HEK293 (cell line): ENCODE measurements at regions not wholly inside any gene's neighbourhood (a gene's known extent, or its start where the extent isn't known, plus 50 kb on each side); places are given as distances from the start of the nearest gene placed in this dataset.

Experiments used
- CTCF ChIA-PET: fragments of 350-600 bp; formaldehyde crosslinking; extraction: SDS; loops from one replicate; lab custom pipeline; 2021; ENCODE audit warnings: antibody characterized with exemption; lab: Yijun Ruan, JAX
- POLR2A ChIA-PET: fragments of 300-600 bp; formaldehyde crosslinking; extraction: SDS; loops from one replicate; lab custom pipeline; 2020; ENCODE audit warnings: antibody characterized with exemption, inconsistent platforms; lab: Yijun Ruan, JAX
- H3K27ac ChIP-seq: fragments of 200-500 bp; sonication (Bioruptor generic); 2 replicates; pipeline ENCODE4 v1.5.1; 2014; ENCODE audit warnings: low read depth, low read length, control low read depth, inconsistent platforms; ENCODE audit errors: extremely low read depth
- H3K36me3 ChIP-seq, 2 experiments: fragments of 200-500 bp in 1 of 2; sonication (Bioruptor generic) in 1 of 2; 1 replicate in 1 of 2; 2 replicates in 1 of 2; pipeline ENCODE4 v1.5.1; 2014 to 2017; ENCODE audit warnings: inconsistent platforms in 2 of 2, low read length in 2 of 2; ENCODE audit not compliant: control insufficient read depth in 2 of 2, insufficient read depth in 1 of 2
- H3K4me1 ChIP-seq: fragments of 200-500 bp; sonication (Bioruptor generic); 2 replicates; pipeline ENCODE4 v1.5.1; 2014; ENCODE audit warnings: mild to moderate bottlenecking, low read length, inconsistent platforms; ENCODE audit not compliant: control insufficient read depth, insufficient read depth
- H3K4me3 ChIP-seq: 2 replicates; pipeline ENCODE4 v1.5.1; 2011; ENCODE audit warnings: low read depth, mild to moderate bottlenecking, control low read depth, low read length, moderate library complexity
- H3K9me3 ChIP-seq: fragments of 200-500 bp; sonication (Bioruptor generic); 2 replicates; pipeline ENCODE4 v1.5.1; 2014; ENCODE audit warnings: low read depth, low read length, inconsistent platforms; ENCODE audit not compliant: control insufficient read depth, insufficient read depth
- HOXD13 ChIP-seq: sonication (generic); formaldehyde crosslinking; IDR thresholded peaks from 2 replicates; pipeline ENCODE4 v1.8.0; 2022; ENCODE audit warnings: missing genetic modification reagents, borderline replicate concordance
- SALL2 ChIP-seq: fragments of 450-650 bp; formaldehyde crosslinking; IDR thresholded peaks from 2 replicates; pipeline ENCODE4 v1.5.0; 2017; ENCODE audit warnings: missing biosample characterization, mild to moderate bottlenecking, missing genetic modification characterization, borderline replicate concordance
- SCRT1 ChIP-seq: fragments of 450-650 bp; formaldehyde crosslinking; IDR thresholded peaks from 2 replicates; pipeline ENCODE4 v1.5.1; 2016; ENCODE audit warnings: missing biosample characterization, missing genetic modification characterization, borderline replicate concordance
- SCRT2 ChIP-seq: fragments of 450-650 bp; formaldehyde crosslinking; IDR thresholded peaks from 2 replicates; pipeline ENCODE4 v1.5.1; 2016; ENCODE audit warnings: missing biosample characterization, missing genetic modification characterization
- SP7 ChIP-seq: fragments of 450-650 bp; formaldehyde crosslinking; IDR thresholded peaks from 2 replicates; pipeline ENCODE4 v1.5.1; 2016; ENCODE audit warnings: missing biosample characterization, missing genetic modification characterization
- ZBTB20 ChIP-seq: fragments of 450-650 bp; formaldehyde crosslinking; IDR thresholded peaks from 2 replicates; pipeline ENCODE4 v1.5.1; 2016; ENCODE audit warnings: missing biosample characterization, missing genetic modification characterization
- ZBTB48 ChIP-seq: fragments of 450-650 bp; formaldehyde crosslinking; IDR thresholded peaks from 2 replicates; pipeline ENCODE4 v1.5.1; 2016; ENCODE audit warnings: missing biosample characterization, missing genetic modification characterization
- ZFP41 ChIP-seq: fragments of 450-650 bp; formaldehyde crosslinking; IDR thresholded peaks from 2 replicates; pipeline ENCODE4 v1.5.1; 2016; ENCODE audit warnings: missing biosample characterization, missing genetic modification characterization, borderline replicate concordance
- ZNF146 ChIP-seq: fragments of 450-650 bp; formaldehyde crosslinking; IDR thresholded peaks from 2 replicates; pipeline ENCODE4 v1.5.1; 2016; ENCODE audit warnings: missing biosample characterization, missing genetic modification characterization
- ZNF175 ChIP-seq: fragments of 450-650 bp; formaldehyde crosslinking; IDR thresholded peaks from 2 replicates; pipeline ENCODE4 v1.5.1; 2016; ENCODE audit warnings: missing biosample characterization, missing genetic modification characterization
- ZNF2 ChIP-seq: fragments of 450-650 bp; formaldehyde crosslinking; IDR thresholded peaks from 2 replicates; pipeline ENCODE4 v1.5.1; 2016; ENCODE audit warnings: missing biosample characterization, missing genetic modification characterization
- ZNF302 ChIP-seq: fragments of 450-650 bp; formaldehyde crosslinking; IDR thresholded peaks from 2 replicates; pipeline ENCODE4 v1.5.1; 2016; ENCODE audit warnings: missing biosample characterization, missing genetic modification characterization, low read depth
- ZNF785 ChIP-seq: fragments of 450-650 bp; formaldehyde crosslinking; IDR thresholded peaks from 2 replicates; pipeline ENCODE4 v1.5.1; 2016; ENCODE audit warnings: missing biosample characterization, missing genetic modification characterization
- TF ChIP-seq, protein P1 (sequence below): fragments of 450-650 bp; formaldehyde crosslinking; IDR thresholded peaks from 2 replicates; pipeline ENCODE4; 2016; ENCODE audit warnings: missing biosample characterization, missing genetic modification characterization
- TF ChIP-seq, protein P2 (sequence below): fragments of 450-650 bp; formaldehyde crosslinking; IDR thresholded peaks from 2 replicates; pipeline ENCODE4 v1.5.1; 2016; ENCODE audit warnings: missing biosample characterization, missing genetic modification characterization, low read depth
- TF ChIP-seq, protein P3 (sequence below): fragments of 450-650 bp; formaldehyde crosslinking; IDR thresholded peaks from 2 replicates; pipeline ENCODE4 v1.5.1; 2016; ENCODE audit warnings: missing biosample characterization, missing genetic modification characterization
- TF ChIP-seq, protein P4 (sequence below): fragments of 450-650 bp; formaldehyde crosslinking; IDR thresholded peaks from 2 replicates; pipeline ENCODE4 v1.5.0; 2017; ENCODE audit warnings: missing biosample characterization, missing genetic modification characterization, borderline replicate concordance
- TF ChIP-seq, protein P5 (sequence below): fragments of 450-650 bp; formaldehyde crosslinking; IDR thresholded peaks from 2 replicates; pipeline ENCODE4 v1.5.1; 2017; ENCODE audit warnings: missing biosample characterization, missing genetic modification characterization

DNA sequence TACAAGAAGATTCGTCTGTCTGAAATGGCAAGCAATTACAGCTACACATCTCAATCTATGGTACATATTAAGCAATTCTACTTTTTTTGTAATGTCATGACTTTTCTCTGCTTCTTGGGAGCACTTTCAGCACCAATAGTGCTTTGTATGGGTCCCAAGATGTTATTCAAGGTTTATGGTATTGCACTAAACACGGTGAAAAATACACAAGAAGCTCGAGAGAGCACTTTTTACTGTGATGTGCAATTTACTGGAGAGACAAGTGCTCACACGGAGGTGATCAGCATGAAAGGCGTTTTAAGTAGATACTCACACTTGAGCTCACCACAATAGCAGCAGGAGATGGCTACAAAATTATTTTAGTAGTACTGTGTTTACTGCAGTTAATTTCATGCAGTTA is 783.6 kb downstream of the CBLN2 start (continued):
- no peak for TF ChIP-seq SCRT1 (tag by site-specific recombination)

DNA sequence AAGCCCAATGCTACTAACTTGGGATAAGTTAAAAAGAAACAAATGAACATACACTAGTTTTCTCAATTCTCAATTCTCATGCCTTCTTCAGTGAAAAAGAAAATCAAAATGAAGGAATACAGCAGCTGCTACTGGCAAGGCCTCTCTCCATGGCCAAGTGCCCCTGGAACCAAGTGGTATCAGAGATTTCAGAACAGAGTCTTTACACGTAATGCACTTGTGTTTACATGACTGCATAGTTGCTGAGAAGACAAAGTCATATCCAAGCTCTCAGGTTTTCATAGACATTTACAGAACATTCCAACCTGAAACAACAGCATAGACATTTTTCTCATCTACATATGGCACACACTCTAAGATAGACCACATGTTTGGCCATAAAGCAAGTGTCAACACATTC is 789.9 kb downstream of the CBLN2 start:
- Histone ChIP-seq H3K4me3 (no peak overlapping the region), H3K36me3 (no peaks in the 10 kb centered on the region), H3K27ac (no peak overlapping the region), H3K4me1 (no peaks in the 10 kb centered on the region), H3K9me3 (no peaks in the 10 kb centered on the region)
- ChIA-PET CTCF (no interaction called here), POLR2A (no interaction called here)
- TF ChIP-seq SCRT2 (tag by site-specific recombination) (no peak), ZFP41 (tag by site-specific recombination) (no peak), SALL2 (tag by site-specific recombination) (no peak), ZNF146 (tag by site-specific recombination) (no peak), ZBTB48 (no peak), ZBTB20 (tag by site-specific recombination) (no peak), SP7 (tag by site-specific recombination) (no peak), ZNF785 (tag by site-specific recombination) (no peak)
- TF ChIP-seq, protein P1, sequence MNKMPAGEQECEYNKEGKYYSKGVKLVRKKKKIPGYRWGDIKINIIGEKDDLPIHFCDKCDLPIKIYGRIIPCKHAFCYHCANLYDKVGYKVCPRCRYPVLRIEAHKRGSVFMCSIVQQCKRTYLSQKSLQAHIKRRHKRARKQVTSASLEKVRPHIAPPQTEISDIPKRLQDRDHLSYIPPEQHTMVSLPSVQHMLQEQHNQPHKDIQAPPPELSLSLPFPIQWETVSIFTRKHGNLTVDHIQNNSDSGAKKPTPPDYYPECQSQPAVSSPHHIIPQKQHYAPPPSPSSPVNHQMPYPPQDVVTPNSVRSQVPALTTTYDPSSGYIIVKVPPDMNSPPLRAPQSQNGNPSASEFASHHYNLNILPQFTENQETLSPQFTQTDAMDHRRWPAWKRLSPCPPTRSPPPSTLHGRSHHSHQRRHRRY (tag by site-specific recombination) = no peak
- TF ChIP-seq, protein P2, sequence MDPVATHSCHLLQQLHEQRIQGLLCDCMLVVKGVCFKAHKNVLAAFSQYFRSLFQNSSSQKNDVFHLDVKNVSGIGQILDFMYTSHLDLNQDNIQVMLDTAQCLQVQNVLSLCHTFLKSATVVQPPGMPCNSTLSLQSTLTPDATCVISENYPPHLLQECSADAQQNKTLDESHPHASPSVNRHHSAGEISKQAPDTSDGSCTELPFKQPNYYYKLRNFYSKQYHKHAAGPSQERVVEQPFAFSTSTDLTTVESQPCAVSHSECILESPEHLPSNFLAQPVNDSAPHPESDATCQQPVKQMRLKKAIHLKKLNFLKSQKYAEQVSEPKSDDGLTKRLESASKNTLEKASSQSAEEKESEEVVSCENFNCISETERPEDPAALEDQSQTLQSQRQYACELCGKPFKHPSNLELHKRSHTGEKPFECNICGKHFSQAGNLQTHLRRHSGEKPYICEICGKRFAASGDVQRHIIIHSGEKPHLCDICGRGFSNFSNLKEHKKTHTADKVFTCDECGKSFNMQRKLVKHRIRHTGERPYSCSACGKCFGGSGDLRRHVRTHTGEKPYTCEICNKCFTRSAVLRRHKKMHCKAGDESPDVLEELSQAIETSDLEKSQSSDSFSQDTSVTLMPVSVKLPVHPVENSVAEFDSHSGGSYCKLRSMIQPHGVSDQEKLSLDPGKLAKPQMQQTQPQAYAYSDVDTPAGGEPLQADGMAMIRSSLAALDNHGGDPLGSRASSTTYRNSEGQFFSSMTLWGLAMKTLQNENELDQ (tag by site-specific recombination) = no peak

DNA sequence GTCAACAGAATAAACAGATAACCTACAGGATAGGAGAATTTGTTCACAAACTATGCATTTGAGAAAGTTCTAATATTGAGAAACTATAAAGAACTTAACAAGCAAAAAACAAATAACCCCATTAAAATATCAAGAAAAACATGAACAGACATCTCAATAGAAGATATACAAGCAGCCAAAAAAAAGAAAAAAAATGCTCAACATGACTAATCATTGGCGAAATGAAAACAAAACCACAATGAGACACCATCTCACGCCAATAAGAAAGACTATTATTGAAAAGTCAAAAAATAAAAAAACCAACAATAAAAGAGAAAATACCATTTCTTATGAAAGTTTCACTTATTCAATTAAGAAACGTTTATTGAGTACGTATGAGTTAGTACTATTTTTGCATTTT is 800.5 kb downstream of the CBLN2 start:
- TF ChIP-seq ZNF302 (tag by site-specific recombination) = no peak
- TF ChIP-seq HOXD13 (CRISPR knock-in tag) = no peak
- no peaks in the 10 kb centered on the region for H3K36me3 ChIP-seq
- POLR2A ChIA-PET = no interaction called here
- H3K4me1 ChIP-seq = no peaks in the 10 kb centered on the region
- no peak overlapping the region for H3K4me3 ChIP-seq
- no peak overlapping the region for H3K27ac ChIP-seq
- H3K9me3 ChIP-seq = no peaks in the 10 kb centered on the region
- CTCF ChIA-PET = no interaction called here

DNA sequence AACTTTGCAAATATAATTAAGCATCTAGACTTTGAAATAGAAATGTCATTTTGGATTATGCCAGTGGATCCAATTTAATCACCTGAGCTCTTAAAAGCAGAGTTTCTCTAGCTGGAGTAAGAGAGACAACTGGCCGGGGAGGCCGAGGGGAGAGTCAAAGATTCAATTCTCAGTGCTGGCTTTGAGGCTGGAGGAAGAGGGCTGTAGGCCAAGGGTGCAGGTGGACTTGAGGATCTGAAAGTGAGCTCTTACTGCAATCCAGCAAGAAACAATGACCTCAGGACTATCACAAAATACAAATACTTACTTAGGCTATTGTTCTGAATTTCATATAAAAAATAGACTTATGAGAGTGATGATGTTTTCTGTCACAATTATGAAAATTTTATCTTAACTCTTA is 814.5 kb downstream of the CBLN2 start:
- no peak overlapping the region for H3K27ac ChIP-seq
- CTCF ChIA-PET = no interaction called here
- no peaks in the 10 kb centered on the region for H3K36me3 ChIP-seq
- TF ChIP-seq, protein P3, sequence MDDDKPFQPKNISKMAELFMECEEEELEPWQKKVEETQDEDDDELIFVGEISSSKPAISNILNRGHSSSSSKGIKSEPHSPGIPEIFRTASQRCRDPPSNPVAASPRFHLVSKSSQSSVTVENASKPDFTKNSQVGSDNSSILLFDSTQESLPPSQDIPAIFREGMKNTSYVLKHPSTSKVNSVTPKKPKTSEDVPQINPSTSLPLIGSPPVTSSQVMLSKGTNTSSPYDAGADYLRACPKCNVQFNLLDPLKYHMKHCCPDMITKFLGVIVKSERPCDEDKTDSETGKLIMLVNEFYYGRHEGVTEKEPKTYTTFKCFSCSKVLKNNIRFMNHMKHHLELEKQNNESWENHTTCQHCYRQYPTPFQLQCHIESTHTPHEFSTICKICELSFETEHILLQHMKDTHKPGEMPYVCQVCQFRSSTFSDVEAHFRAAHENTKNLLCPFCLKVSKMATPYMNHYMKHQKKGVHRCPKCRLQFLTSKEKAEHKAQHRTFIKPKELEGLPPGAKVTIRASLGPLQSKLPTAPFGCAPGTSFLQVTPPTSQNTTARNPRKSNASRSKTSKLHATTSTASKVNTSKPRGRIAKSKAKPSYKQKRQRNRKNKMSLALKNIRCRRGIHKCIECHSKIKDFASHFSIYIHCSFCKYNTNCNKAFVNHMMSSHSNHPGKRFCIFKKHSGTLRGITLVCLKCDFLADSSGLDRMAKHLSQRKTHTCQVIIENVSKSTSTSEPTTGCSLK (tag by site-specific recombination) = no peak
- TF ChIP-seq, protein P4, sequence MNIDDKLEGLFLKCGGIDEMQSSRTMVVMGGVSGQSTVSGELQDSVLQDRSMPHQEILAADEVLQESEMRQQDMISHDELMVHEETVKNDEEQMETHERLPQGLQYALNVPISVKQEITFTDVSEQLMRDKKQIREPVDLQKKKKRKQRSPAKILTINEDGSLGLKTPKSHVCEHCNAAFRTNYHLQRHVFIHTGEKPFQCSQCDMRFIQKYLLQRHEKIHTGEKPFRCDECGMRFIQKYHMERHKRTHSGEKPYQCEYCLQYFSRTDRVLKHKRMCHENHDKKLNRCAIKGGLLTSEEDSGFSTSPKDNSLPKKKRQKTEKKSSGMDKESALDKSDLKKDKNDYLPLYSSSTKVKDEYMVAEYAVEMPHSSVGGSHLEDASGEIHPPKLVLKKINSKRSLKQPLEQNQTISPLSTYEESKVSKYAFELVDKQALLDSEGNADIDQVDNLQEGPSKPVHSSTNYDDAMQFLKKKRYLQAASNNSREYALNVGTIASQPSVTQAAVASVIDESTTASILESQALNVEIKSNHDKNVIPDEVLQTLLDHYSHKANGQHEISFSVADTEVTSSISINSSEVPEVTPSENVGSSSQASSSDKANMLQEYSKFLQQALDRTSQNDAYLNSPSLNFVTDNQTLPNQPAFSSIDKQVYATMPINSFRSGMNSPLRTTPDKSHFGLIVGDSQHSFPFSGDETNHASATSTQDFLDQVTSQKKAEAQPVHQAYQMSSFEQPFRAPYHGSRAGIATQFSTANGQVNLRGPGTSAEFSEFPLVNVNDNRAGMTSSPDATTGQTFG (tag by site-specific recombination) = no peak
- TF ChIP-seq ZNF175 (tag by site-specific recombination) = no peak
- no peak for TF ChIP-seq ZNF2
- TF ChIP-seq, protein P5, sequence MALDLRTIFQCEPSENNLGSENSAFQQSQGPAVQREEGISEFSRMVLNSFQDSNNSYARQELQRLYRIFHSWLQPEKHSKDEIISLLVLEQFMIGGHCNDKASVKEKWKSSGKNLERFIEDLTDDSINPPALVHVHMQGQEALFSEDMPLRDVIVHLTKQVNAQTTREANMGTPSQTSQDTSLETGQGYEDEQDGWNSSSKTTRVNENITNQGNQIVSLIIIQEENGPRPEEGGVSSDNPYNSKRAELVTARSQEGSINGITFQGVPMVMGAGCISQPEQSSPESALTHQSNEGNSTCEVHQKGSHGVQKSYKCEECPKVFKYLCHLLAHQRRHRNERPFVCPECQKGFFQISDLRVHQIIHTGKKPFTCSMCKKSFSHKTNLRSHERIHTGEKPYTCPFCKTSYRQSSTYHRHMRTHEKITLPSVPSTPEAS = no peak
- TF ChIP-seq, all 188 proteins: peak for 0
- H3K4me3 ChIP-seq = no peak overlapping the region
- no peaks in the 10 kb centered on the region for H3K9me3 ChIP-seq
- H3K4me1 ChIP-seq = no peaks in the 10 kb centered on the region
- POLR2A ChIA-PET = no interaction called here
